GM21786 (cell line): ENCODE measurements at regions not wholly inside any gene's neighbourhood (a gene's known extent, or its start where the extent isn't known, plus 50 kb on each side); places are given as distances from the start of the nearest gene placed in this dataset.
"Not testable (repeated sequence)": the region's sequence is repeated elsewhere in the genome, so short reads cannot be mapped to it uniquely, and the experiment has no call there.

ENCODE experiments used
- ATAC-seq: cut with Tn5 transposase; IDR thresholded peaks from one replicate; pipeline ENCODE4 v1.9.1; 2021; ENCODE audit not compliant: unreplicated experiment

DNA sequence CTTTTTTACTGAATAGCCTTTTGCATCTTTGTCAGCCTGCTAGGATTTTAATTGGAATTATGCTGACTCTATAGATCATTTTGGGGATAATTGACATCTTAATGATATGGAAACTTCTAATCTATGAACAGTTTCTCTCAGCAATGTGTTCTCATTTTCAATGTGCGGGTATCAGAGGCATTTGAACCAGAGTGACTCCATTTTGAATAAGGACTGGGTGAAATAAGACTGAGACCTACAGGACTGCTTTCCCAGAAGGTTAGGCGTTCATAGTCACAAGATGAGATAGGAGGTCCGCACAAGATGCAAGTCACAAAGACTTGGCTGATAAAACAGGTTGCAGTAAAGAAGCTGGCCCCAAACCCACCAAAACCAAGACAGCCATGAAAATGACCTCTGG is 140.5 kb downstream of the IGLL1 start:
- ATAC-seq: not testable (repeated sequence)

DNA sequence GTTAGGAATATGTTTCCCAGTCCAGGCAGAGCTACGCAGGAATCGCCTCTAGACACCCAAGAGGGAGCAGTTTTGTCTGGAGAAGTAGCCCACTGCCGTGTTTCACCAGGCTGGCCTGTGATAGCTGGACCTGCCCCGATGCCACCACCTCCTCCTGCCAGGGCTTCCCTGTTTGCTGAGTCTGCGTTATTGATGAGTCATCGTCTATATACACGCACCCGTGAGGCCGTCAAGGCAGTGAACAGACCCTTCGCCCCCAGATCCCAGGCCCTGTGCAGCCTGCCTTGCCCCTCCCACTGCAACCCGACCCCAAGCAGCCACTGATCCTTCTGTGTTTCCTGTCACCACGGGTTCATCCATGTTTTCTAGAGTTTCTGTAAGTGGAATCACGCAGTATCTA is 141.9 kb downstream of the IGLL1 start:
- no peak for ATAC-seq

DNA sequence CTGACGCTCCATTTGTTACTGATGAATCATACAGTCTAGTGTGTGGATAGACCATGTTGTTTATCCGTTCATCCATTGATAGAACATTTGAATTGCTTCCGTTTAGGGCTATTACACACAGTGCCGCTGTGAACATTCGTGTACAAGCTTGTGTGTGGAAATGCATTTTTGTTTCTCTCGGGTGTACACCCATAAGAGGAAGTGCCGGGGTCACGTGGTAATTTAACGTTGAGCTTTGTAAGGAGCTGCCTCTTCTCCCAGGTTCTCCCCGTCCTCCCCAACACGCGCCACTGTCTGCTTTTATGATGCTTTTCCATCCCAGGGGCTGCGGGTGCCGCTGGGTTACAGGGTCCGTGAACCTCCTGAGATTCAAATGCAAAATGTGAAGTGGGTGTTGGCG is 142.3 kb downstream of the IGLL1 start:
- no peak for ATAC-seq

DNA sequence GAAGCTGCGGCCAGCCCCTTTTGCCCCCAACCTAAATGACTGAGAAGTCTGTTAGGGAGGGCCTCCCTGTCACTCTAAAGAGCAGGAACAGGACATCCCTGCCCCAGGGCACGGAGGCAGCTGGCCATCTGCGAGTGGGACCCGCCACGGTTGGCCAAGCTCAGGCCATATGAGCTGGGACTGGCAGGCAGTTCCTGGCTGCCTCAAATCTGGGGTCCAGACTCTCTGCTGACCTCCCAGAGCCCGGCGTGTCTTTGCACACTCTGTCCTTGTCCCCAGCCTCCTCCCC is 143.0 kb downstream of the IGLL1 start:
- not testable (repeated sequence) for ATAC-seq

DNA sequence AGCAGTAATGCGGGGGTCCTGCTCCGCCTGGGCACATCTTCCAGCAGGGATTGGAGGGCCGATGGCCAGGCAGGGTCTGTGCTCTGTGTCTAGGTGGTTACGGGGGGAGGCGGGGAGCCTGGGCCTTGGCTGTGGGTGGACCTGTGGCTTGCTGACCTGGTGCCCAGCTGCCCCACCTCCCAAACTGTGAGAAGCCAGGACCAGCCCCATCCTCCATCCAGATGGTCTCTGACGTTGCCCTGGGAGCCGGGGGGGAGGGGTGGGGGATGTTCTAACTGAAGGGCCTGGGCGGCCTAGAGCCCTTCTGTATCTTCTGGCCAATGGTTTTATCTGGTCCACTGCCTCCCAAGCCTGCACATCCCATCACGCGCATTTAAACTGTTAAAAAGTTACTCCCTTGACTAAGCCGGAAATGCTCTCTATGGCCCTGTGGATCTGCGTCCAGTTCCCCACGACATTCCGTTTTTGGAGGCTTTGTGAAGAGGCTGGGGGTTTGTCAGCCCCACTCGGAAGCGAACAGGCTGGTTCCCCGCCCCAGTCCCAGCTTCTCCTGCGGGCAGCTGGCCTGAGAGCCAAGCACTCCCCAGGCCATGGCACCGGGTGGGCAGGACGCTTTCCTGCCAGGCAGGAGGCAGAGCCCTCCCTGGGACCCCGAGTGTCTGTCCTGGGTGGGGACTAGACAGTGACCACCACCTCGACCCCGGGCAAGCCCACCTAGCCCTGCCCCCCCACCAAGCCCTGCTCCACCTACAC is 143.6 kb downstream of the IGLL1 start:
- ATAC-seq: not testable (repeated sequence)

DNA sequence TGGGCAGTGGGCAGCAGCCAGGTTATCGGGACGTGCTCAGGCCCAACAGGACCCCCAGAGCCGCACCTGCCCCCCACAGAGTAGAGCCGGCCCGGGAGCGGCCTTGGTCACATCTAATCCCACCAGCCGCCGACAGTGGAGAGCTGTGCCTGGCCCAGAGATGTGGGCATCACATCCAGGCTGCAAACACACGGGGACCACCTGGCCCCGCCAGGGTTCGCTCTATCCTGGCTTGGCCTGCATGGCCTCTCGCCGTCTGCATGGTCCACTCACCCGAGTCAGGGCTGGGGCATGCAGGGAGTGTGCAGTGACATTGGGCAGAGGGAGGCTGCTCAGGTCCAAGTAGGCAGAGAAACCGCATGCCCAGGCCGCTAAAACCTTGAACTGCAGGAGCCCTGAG is 144.9 kb downstream of the IGLL1 start:
- ATAC-seq: not testable (repeated sequence)

DNA sequence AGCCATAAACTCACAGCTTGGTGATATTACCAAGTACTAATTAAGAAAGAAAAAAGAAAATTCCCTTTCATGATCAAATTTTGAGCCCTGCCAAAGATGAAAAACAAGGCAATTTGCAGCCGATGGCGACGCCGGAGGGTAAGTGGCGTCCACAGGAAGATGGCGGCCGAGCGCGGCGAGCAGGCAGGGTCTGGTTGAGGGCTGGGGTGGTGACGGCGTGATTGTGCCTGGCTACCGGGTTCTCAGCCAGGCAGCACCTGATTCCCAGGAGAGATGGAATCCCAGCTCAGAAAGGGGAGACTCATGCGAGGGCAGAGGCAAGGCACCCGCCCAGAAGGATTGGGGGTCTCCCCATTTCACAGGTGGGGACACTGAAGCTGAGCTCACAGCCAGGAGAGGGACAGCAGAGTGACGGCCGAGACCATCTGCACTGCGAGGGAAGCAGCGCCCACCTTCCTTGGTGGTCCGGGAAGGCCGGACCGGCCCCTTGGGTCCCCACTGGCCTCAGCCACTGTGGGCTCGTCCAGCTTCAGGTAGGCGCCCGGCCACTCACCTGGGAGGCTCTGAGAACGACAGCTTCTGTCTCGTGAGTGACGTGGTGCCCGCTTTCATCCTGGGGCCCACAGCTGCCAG is 145.8 kb downstream of the IGLL1 start:
- not testable (repeated sequence) for ATAC-seq

DNA sequence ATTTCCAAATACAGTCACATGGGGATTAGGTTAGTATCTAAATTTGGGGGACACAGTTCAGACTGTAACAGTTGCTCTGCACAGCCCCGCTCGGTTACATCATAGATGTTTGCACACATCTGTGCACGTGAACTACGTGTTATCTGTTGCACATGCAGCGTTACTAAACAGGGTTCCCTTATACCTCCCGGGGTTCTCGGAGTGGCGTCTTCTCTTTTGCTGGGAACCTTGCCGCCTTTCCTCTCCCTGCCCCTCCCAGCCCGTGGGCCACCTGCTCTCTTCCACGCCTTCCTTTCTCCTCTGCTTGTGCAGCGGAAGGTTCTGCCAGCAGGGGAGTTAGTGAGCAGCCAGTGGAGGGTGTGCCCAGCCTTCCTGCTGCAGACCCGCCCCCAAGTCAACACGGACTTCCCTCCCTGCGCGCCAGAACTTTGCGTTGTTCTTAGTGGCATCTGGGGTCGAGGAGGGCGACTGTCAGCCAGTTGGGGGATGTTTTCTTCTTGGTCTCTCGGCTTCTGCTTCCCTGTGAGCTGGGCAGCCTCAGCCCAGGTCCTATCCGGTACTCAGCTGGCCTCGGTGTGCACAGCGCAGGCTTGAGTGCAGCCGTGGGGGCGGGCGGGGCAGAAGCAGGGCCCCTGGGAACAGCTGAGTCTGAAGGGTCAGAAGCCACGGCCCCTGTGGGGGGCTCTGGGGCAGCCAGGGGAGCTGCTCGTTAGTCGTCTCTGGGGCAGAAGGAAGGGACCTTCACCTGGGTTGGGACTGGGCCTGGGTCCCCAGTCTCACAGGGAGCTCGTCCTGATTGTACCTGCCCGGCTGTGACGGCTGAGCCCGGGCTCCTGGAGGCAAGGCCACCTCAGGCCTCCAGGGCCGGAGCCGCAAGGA is 146.7 kb downstream of the IGLL1 start:
- ATAC-seq: not testable (repeated sequence)

DNA sequence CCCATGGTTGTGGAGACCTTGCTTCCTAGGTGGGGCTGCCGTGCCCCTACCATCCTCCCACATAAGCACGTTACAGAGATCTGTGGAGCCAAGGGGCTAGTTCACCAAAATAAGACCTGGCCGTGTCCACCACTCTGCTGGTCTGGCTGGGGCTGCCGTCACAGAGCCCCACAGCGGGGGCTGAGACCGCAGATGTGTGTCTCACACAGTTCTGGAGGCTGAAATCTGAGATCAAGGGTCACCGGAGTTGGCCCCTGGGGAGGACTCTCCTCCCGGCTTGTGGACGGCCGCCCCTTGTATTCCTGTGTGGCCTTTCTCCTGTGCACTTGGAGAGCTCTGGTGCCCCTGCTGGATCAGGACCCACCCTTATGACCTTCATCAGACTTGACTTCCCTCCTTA is 147.4 kb downstream of the IGLL1 start:
- not testable (repeated sequence) for ATAC-seq

DNA sequence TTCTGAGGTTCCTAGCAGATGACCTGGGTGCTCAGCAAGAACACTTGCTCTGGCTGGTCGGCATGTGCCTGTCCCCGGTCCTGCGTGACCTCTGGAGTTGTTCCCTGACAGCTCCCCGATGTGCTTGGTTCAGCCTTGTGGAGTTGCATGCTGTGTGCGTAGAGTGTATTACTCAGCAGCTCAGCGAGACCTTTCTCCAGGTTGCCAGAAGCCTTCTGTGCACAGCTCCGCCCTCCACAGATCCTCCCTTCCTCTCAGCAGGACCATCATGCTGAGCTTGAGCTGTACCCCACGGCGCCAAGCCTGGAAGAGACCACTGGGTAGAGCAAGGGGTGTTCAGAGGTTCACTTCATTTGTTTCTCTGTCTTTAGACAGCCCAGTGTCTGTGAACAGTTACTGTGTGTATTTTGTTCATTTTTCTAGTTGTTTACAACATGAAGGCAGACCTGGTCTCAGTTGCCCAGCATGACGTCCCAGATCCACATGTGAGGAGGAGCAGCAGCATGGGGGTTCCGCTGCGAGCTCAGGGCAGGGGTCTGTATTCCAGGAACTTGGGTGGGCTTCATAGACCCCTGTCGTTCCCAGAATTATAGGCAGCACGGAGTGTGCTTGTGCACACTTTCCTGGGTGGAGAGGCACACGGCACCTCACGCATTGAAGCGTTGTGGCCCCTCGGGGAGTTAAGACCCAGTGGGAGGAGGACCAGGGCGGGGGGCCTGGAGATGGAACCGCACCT is 148.6 kb downstream of the IGLL1 start:
- no peak for ATAC-seq

DNA sequence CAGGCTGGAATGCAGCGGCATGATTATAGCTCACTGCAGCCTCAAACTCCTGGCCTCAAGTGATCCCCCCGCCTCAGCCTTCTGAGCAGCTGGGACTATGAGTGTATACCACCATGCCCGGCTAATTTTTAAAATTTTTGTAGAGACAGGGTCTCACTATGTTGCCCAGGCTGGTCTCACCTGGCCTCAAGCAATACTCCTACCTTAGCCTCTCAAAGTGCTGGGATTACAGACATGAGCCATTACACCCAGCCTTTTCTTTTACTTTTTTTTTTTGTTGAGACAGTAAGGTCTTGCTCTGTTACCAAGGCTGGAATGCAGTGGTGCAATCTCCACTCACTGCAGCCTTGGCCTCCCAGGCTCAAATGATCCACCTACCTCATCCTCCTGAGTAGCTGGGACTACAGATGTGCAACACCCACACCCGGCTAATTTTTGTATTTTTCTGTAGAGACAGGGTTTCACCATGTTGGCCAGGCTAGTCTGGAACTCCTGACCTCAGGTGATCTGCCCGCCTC is 155.5 kb downstream of the IGLL1 start:
- not testable (repeated sequence) for ATAC-seq

DNA sequence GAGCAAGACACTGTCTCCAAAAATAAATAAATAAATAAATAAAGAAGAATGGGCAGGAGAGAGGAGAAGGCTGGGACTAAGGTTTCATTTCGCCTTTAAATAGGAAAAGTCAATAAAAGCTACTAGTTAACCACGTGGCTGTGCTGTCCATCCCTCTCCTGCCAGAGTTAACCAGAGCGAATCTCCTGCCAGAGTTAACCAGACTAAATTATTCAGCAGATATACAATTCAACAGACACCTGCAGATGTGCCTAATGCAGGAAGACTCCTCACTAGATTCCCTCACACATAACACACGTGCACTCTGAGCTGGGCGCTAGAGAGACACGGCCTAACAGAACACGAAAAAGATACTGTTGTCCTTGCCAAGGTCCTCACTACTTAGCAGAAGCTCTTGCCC is 156.1 kb downstream of the IGLL1 start:
- ATAC-seq: no peak

DNA sequence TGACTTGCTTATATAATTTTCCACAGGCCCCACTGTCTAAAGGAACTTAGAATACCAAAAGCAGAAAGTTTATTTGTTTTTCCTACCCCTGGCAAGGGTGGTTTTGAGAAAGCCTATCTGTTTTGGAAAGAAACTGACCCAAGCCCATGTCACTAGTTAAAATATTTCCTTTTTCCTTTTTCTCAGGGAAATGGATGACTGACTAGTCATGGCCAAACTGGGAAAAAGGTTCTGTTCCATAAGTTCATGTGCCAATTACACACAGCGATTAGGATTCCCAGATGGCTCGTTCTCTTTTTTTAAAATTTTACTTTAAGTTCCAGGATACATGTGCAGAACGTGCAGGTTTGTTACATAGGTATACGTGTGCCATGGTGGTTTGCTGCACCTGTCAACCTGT is 157.8 kb downstream of the IGLL1 start:
- ATAC-seq: not testable (repeated sequence)

DNA sequence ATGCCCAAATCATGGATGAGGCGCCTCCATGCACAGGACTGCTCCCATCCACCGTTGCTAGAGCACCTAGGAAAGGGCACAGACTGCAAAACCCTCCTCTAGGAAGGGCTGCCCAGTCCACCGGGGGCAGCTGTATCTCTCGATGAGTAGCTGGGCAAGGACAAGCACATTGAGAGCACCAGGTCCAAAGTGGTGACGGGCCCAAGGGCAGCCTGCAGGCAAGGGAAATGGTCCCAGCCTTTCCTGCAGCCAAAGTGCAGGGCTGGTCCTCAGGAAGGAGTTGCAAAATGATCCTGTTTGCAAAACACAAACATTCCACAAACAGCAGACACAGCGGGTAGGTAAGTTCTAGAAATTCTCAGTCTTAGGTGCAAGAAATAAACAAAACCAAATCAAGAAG is 158.8 kb downstream of the IGLL1 start:
- not testable (repeated sequence) for ATAC-seq

DNA sequence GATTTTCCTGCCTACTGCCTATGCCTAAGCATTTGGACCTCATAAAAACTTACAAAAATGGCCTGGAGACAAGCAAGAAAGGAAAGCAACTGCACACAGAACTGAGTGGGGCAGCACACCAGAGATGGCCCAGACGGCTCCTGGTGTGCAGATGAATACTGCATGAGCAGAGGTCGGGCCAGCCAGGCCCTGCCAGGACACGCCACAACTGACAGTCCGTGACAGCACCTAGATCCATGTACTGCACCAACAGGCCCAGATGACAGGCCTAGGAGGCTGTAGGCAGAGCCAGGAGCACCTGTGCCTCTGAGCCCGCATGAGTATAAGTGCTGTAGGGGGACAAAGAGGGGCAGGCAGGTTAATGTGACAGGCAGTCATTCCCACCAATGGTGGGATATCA is 160.2 kb downstream of the IGLL1 start:
- ATAC-seq: no peak

DNA sequence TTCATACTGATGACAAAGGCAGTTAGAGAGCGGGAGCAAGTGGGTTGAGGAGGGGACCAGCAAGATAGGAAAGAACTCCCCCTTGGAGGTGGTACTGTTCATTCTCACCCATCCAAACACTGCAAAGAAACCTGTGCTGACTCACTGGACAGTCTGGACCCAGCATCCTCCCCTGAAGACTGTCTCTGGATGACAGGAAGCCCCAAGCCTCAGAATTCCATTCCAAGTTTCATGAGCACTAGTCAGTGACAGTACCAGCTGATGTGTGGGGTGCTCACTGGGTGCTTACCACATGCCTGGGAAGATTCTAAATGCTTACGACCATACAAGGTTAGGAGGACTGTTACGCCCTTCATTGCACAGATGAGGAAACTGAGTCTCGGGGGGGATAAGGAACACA is 160.9 kb downstream of the IGLL1 start:
- ATAC-seq: no peak

DNA sequence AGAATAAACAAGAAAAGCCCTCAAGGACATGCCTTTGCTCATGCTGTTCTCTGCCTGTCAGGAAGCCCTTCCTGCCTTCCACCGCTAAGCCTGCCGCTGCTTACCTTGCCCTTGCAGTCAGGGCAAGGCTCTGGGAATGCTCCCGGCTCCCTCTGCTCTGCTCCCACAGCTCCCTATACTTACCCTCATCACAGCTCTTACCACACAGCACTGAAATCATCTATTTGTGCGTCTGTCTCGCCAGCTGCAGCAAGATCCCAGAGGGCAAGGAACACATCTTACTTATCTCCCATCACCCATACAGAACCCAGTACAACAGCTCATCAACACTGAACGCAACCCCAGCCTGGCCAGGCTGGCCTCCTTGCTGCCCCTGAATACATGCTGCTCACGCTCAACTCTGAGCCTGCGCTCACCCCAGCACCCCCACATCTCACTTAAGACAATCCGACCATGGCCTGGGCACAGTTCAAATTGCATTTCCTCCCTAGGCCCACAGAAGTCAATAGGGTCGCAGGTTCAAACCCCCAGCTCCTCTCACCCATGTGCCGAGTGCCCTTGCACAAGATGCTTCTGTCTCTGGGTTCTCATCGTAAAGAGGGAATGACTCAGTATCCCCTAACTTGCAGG is 161.8 kb downstream of the IGLL1 start:
- no peak for ATAC-seq

DNA sequence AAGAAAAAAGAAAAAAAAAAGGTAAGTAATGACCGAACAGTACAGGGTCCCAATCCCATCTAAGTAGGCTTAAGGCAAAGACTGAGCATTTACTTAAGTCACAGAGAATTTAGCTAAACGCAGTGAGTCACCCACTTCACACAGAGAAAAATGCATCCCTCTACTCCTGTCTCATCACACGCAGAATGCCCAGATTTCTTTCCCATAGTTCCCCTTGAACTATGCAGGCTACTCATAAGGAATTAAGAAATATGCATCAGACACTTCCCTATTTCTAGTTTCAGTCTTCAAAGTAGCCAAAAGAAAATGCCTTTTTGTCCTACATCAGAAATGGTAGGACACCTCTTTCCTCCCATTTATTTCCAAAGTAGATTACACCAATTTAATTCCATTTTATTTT is 162.8 kb downstream of the IGLL1 start:
- ATAC-seq: not testable (repeated sequence)

DNA sequence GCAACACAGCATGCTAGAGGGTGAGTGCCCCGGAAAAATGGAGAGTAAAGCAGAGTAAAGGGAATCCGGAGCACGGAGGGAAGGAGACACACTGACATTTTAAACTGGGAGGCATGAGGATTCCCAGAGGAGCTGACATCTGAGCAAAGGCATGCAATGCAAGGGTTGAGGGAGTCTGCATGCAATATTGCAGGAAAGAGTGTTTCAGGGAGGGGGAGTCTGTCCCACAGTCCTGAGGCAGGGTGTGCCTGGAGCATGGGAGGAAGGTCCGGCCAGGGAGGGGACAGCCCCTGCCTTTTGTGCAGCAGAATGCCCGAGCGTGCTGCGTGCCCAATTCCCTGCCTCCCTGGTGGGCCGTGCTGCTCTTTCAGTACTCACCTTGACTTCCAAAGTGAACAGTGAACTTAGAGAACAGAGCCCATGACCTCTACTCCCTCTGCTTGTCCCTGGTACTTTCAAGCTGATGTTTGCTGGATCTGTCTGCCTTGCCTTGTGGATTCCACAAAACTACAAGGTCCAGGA is 163.9 kb downstream of the IGLL1 start:
- not testable (repeated sequence) for ATAC-seq

DNA sequence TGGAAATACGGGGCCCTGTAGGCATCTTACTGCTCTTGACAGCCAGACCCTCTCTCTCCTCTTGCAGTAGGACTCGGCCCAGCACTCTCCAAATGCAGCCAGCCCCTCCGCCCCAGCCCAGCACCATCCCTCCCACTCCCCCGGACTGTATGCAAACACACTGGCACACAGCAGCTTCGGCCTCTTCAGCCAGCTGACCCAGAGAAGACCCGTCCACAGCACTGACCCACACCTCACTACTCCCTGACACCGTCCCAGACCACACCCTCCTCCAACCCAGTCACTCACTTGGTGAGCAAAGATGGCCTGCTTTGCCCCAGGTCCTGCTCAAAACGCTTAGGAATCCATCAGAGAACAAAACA is 164.6 kb downstream of the IGLL1 start:
- ATAC-seq: no peak
